Putamen (tissue), 1 donor: ENCODE measurements at regions not wholly inside any gene's neighbourhood (a gene's known extent, or its start where the extent isn't known, plus 50 kb on each side); places are given as distances from the start of the nearest gene placed in this dataset.

Experiments used
- DNase-seq: peaks from one replicate; pipeline ENCODE4 v3.0.0-alpha.2; 2016; ENCODE audit warnings: low spot score

DNA sequence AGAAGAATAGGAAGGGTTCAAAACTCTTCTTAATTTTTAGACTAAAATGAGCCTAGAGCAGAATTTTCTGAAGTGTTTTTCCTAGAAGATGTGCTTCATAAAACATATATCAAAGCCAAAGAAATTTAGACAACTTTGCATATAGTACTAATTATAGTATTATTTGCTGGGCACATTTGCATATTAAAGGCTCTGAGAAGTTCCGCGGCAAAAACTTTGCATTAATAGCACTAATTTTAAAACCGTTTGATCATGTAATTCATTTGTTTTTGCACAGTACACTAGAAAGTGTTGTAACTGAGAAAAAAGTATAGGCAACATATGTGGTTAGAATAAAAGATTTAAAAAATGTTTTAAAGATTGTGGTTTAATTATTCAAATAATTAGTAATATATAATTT lies 412.0 kb upstream of the NR2F2 start:
- DNase-seq: no peak

DNA sequence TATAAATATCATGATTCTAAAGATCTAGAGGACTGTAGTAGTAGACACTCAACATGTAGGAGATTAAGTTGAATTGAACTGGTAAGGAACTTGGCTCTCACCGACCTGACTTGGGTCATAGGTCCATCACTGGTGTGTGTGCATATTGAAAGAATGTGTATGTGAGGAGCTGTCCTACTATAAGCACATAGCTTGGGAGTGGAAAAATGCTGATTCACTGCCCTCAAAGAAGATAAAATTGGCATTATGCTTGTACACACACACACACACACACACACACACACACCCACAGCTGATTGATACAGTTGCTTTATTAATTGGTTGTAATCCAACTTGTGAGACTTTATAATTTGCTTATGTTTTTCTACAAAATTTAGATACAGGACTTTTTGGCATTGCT lies 411.0 kb upstream of the NR2F2 start:
- DNase-seq: no peak

DNA sequence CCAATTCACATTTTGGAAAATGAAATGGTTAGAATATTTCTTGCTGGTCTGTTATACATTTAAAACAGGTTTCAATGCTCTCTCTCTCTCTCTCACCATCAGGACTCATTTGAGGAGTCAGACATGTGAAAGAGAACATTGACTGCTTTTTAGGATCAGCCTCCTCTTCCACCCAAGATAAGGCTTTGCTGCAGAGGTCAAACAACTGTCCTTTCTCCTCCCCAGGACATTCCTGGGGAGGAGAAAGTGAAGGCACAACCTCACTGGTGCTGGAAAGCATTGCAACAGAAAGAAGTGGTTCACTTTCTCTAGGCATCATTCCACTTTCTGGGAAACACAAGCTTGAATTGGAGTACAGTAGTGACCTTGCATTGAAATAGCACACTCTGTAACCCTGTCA lies 409.1 kb upstream of the NR2F2 start:
- no peak for DNase-seq

DNA sequence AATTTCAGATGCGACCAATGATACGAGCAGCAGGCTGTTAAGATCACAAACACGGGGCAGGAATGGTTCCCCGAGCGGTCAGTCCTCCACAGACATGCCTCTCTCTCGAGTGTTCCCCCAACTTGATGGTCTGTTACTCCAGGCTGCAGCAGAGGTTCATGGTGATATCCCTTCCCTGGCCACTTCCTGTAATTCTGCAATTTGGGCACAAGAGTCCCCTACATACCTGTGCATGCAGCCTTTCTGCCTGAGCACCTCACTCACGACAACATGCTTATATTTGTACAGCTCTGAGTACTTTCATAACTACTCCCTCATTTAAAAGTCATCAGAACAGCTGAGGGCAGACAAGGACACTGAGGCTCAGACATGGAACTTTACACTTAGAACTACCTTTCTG lies 408.1 kb upstream of the NR2F2 start:
- DNase-seq: no peak

DNA sequence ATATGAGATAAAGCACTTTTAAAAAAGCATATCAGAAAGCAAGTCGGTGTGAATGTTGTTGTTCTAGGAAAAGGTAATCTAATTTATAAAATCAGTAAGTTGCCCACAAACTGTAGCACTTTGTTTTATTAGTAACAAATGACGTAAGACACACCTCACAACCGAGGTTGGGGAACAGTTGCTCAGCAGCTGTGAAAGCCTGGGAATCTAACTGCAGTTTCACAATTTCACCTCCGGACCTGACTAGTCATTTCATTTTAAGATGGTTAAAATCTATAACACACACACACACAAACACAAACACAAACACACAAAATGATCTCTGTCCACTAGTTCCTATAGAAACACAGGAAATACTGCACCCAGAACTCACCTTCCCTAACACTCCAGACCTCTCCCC lies 406.7 kb upstream of the NR2F2 start:
- DNase-seq: no peak

DNA sequence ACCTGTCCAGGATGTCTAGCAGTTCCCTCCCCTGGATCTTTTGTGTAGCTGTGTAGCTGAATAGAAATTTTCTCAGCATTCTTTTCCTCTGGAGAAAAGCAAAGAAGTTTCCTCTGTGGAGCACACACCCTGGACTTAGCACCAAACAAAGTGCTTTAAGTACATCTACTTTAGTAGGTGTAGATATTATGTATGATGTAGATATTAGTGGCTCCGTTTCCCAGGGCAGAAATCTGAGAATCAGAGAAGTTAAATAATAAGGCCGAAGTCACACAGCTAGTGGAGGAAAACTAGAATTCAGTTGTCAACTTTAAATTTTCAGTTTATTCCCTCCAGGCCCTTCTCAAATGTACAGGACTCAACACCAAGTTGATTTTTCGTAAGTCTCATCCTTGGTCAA lies 401.7 kb upstream of the NR2F2 start:
- DNase-seq: no peak

DNA sequence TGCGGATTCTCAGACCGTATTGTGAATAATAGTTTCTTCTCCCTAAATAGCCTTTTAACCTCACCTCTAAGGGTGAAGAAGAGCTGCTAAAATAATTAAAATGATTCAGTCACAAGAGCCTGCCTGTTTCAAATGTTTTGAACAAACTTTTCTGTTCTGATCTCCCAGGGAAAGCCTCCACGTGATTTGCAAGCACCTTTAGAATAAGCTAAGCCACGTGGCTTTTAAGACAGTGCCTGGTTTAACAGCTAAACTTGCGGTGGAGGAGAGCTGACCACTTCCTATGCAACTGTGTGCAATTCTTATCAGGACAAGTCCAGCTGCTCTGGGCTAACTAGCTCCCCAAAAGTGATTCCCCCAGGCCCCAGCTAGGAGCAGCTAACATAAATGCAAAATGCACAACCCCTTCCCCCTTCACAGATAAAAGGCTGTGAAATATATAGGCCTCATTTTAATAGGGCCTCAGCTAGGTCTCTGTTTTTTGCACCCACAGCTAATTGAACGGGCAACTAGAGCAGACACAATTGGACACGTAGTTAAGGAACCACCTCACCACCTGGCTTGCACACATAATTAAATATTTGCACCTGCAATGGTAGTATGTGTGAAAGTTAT lies 401.2 kb upstream of the NR2F2 start:
- no peak for DNase-seq

DNA sequence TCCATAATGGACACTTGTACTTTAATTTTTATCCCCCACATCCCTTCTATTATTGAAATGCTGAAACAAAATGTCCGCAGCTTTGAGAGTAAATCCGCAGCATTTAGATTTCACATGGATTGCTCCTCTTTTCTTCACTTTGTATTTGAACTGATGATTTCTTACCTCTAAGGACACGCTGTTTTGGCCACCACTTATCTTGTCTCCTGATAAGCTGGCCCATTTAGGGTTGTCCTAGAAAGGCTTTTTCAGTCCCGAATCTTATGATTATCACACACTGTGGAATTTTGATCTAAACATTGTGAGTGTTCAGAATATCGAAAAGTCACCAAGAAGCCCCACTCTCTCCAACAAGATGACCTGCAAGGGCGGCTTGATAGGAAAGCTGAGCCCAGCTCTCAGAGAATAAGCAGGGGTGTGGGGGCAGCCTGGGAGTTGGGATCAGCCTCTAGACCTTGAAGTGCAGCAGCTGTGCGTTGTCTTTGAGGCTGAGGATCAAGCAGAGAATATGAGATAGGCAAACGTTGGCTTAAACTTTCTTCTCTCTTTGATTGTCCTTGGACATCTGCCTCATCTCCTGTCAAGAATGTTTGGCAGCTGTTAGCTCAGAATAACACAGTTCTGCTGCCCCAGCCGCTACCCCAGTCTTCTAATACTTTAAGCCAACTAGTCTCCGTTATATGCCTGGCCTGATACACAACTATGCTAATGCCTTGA lies 399.7 kb upstream of the NR2F2 start:
- no peak for DNase-seq

DNA sequence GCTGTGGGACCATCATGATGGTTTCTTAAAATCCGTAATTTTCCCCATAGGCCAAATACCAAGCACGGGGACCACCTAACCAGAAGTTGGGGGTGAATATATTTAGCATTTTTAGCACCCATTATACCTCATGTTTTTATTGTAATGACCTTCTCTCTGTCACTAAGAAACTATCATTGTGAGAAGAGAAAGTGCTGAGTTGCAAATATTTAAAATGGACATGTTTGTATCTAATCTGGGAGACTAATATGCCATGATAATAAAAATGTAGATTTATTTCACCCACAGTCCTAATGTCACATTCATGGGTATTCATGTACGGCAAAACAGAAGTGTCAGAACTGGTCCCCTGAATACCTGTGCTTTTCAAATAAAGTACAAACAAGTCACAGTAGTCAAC lies 398.9 kb upstream of the NR2F2 start:
- DNase-seq: no peak

DNA sequence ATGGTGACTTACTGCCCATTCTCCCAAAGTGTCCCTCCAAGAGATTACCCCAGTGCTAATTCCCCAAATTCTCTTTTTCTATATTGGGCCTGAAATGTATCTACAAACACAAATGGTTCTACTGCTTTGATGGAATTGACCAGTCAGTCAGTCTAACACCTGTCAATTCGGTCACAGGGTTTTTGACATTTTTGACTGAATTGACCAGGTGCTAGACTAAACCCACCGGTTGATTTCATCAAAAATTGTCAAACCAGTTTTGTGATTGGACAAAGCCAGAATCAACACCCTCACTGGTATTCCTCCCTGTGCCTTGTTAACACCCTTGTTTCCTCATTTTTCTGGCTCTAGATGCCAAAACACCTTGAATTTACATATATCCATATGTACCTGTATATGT lies 398.4 kb upstream of the NR2F2 start:
- no peak for DNase-seq

DNA sequence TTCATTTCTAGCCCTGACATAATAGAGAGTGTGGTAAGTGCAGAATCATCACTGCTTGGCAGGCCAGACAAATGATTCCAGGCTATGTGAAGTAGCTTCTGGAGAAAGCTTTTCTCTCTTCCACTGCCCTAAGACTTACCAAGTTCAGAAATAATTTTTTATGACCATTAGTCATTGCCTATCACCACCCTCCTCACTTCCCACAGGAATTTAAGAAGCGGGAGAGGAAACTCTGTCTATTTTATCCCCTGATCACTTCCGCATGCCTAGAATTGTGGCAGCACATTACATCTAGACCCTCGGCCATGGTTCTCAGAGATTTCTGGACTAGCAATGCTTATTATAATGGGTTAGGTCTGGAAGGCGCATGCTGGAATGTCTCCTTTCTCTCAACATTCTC lies 397.8 kb upstream of the NR2F2 start:
- DNase-seq: no peak

DNA sequence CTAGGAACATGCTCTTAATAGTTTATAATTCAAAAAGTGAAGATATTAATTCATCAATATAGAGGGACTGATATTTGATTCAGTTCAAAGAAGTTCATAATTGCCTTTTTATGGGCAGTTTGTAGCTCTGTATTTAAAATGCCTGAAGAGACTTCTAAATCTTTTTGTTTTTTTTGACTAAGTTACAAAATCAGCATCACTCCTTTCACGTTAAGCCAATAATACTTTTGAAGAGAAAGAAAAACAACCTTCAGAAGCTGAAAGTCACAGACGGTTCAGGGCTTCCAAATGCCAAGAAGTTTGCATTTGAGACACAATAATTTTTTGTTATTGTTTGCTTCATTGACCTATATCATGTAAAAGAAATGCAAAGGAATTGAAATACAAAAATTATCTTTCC lies 394.6 kb upstream of the NR2F2 start:
- no peak for DNase-seq

DNA sequence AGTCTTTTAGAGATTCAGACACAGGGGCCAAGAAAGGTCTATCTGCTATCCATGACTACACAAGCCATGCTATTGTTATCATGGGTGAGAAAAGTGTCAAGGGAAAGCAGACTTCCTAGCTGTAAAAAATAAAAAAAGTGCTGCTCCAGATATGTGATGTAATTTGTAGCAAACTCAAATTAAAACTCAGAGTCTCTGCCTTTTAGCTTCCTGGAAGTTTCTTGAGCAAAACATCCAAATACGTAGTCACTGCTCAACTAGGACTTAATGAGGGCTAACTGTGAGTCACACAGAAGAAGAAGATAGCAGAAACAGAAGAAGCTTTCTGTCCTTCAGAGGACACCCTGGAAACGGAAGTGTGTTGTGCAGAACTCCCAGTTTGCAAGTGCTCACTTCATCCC lies 393.4 kb upstream of the NR2F2 start:
- no peak for DNase-seq

DNA sequence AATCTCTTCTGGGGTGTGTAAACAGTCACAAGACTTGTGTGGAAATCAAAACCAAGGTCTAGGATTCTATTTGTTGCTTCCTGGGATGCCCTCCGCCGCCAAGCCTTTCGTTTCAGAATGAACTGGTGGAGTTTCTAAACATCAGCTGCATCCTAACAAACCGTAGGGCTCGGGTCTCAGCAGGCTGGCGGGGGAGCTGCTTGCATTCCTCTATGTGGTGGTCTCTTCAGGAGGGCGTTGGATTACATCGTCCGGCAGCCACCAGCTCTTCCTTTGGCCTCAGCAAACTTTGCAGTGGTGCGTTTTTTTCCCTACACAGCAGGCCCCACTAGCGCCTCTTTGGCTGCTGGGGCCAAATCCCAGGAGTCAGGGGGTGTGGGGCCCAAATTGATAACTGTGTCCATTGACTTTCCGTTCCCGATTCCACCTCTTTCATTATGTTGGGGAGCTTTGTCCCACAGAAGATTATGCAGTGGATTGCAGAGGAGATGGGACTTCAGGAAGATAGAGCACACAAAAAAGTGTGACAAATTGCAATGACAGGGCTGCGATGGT lies 390.0 kb upstream of the NR2F2 start:
- DNase-seq: no peak

DNA sequence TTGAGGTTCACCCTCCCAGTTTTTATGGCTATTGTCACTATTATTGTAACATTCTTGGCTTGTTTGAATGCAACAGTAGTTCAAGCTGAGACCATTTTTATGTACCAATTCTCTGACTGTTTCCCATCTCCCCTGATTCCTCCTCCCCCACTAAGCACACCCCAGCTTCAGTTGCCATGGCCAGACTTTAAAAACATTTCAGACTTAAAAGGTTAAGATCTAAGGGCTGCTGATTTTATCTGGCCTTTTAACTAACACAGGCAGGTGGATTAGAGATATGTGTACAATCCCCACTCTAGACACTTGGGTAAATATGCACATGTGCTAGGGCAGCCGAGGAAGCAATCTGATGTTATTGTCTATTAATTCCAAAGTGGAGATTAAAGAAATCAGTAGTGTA lies 386.3 kb upstream of the NR2F2 start:
- DNase-seq: no peak

DNA sequence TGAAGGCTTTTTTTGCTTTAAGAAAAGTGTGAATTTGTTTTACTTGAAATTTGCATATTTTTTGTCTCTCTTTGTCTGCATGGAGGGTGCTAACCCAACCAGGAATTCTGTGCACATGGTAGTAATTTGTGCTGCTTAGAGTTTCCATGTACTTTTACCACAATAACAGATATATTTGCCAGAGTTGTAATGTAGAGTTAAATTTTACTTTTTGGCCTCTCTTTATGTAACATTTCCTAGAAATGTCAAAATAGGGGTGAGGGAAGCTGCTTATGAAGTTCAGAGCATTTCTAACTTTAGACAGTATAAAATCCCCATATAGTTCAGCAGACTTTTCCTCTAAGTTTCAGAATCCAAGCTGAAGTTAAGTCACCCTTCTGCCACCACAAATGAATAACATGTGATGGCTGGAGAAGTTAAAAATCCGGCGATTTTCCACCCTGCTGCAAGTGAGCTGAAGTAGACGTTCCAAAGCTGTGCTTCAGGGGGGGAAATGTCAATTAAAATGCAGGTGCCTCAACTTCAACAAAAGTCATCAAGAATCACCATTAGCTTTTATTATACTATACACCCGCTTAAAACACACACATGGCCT lies 385.7 kb upstream of the NR2F2 start:
- no peak for DNase-seq

DNA sequence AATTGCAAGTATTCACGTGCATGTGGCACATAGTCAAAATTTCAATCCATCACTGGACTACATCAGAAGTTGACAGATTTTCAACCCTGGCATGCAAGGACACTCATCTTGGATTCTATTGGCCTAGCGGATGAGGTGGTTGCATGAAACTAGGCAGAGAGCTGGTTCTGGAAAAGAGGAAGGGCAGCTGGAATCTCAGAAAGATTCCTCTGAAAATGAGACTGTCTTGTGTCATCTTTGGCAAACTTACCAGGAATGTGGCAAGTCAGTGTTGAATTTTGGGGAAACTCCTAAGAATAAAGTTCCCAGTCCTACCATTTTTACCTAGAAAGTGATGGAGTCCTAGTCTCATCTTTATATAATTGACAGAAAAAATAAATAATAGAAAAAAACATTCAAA lies 384.3 kb upstream of the NR2F2 start:
- DNase-seq: no peak

DNA sequence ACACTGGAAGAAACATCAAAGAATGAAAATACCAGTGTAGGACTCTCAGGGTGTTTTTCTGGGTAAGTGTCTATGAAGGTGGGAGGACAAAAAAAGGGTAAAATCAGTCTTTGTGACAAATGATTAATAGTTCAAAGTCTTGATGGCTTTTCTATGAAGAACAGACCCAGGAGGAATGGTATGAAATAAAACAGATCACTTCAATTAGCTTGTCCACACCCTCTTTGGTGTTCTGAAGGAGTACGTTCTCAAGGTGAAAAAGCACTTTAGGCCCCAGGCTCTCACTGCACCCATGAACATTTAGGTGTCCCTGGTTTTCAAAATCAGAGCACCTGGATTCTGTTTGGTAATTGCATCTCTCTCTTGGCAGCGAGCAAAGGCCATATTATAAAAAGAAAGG lies 383.6 kb upstream of the NR2F2 start:
- DNase-seq: no peak

DNA sequence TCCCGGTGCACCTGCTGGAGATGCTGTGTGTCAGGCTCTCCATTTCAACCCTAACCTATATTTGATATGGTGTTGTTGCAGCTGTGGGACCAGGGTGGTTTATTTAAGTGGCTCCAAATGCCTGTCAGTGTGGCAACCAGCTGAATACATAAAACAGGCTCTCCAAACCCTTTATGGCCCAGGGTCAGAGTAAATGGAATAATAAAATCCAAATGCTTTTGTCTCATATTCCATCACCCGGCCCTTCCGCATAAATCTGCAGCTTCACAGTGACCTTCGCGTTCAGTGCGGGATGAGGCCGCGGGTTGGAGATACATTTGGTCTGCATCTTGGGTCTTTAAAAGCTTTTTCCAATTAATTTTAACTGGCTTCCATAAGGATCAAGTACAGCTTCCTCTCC lies 382.1 kb upstream of the NR2F2 start:
- DNase-seq: no peak

DNA sequence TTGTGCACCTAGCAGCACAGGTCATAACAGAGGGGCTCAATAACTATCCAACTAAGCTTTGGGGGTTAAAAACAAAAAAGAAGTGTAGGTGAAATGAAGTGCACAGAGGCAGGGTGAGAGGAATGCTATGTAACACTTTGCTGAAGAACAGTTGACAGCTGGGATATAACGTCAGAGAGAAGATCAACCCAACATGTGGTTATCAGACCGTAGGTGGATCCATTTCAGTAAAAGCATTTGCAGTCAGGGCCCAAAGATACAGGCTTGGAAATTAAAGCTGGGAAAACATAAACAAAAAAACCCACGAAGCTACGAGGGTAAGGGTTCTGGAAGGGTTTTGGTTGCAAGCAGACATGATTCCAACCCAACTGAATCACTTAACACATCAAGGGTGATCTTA lies 377.5 kb upstream of the NR2F2 start:
- DNase-seq: no peak

DNA sequence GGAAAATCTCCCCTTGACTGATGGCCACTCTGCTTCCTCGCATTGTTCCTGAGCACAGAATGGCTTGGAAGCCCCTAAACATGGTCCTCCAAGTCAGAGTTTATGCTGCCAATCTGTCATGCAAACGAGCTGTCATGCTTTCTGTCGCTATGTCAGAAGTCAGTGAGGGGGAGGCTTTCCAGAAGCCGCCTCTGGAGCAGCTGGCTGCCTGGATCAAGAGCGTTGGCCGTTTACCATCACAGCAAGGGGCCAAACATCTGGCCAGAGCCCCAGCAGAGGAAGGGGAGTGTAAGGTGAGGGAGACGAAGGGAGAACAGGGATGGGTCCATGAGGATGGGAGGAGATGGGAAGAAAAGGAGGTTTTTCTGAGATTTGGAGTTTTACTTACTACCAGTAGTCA lies 372.6 kb upstream of the NR2F2 start:
- DNase-seq: no peak

DNA sequence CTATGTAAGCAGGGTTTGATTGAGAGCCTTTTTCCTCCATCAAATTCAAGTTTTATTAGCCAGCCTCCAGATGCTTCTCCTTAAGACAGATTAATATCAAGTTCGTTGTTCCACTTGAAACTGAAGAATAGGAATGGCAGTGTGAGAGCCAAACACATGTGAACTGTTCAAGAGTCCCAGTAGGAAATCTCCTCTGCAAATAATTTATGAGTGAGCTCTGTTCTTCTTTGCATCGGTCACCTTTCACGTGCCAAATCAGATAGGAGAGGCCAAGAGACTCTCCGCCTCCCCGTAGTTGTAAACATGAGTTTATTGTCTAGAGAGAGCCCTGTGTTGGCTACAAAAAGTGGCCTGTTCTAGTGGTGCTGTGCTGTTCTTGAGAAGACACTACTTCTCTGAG lies 372.1 kb upstream of the NR2F2 start:
- no peak for DNase-seq

DNA sequence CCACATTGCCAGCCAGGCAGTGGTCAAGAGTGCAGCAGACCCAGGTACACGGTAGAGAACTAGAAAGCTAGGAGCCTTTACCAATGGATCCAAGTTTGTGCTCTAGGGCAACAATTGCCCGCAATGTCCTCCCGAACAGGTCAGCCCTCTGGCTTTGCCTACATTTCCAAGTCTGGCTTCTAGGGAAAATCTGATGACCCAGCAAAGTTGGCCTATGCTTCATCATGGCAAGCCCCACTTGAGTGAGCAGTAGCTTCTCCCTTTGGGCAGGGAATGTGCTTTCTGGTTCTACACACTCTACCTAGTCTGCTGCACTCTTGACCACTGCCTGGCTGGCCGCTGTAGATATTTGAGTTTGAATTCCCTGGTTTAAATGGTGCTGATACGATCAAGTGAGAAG lies 361.6 kb upstream of the NR2F2 start:
- DNase-seq: no peak

DNA sequence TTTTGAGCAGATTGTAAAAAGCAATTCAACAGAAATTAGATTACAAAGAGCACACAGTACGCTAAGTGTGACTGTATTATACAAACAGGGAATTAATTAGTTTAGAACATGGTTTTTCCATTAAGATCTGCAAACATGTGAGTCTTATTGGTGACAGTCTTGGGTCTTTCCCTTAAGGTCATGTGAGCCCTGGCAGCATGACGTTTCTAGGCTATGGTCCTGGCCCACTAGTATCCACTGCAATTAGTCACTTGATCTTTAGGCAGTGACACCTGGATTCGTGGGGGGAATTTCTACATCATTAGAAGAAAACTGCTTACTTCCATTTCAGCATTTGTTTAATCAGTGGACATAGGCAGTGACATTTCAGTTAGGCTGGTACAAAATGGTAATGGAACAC lies 360.2 kb upstream of the NR2F2 start:
- DNase-seq: no peak
